ENCODE measurements at regions not wholly inside any gene's neighbourhood (a gene's known extent, or its start where the extent isn't known, plus 50 kb on each side); places are given as distances from the start of the nearest gene placed in this dataset.
"Not testable (repeated sequence)": the region's sequence is repeated elsewhere in the genome, so short reads cannot be mapped to it uniquely, and the experiment has no call there.

- DNase-seq (ENCODE audit: extremely low spot score) = no peak
- TF ChIP-seq CTBP1 (IDR thresholded peaks at IDR 0.05; ENCODE audit: borderline replicate concordance) (no peak), NFRKB (IDR thresholded peaks at IDR 0.05) (no peak), LEF1 (IDR thresholded peaks at IDR 0.05; ENCODE audit: borderline replicate concordance) (no peak), L3MBTL2 (conservative IDR thresholded peaks at IDR 0.05) (no peak), SP1 (IDR thresholded peaks at IDR 0.05) (no peak), HDGF (IDR thresholded peaks at IDR 0.05; ENCODE audit: borderline replicate concordance) (no peak), FOXM1 (IDR thresholded peaks at IDR 0.05; ENCODE audit: borderline replicate concordance) (no peak), FOXK2 (IDR thresholded peaks at IDR 0.05) (no peak), ZNF384 (IDR thresholded peaks at IDR 0.05) (no peak), BHLHE40 (IDR thresholded peaks at IDR 0.05; ENCODE audit: borderline replicate concordance) (no peak), ARNT (IDR thresholded peaks at IDR 0.05) (no peak), PKNOX1 (IDR thresholded peaks at IDR 0.05) (no peak), TARDBP (IDR thresholded peaks at IDR 0.05) (no peak), SUZ12 (IDR thresholded peaks at IDR 0.05) (no peak), ELF4 (IDR thresholded peaks at IDR 0.05) (no peak)
- ChIA-PET POLR2A (no interaction called here), CTCF (no interaction called here)
Measured at GRCh38 chr5:97991236-97991635, 782.2 kb upstream of the RGMB start.

DNA sequence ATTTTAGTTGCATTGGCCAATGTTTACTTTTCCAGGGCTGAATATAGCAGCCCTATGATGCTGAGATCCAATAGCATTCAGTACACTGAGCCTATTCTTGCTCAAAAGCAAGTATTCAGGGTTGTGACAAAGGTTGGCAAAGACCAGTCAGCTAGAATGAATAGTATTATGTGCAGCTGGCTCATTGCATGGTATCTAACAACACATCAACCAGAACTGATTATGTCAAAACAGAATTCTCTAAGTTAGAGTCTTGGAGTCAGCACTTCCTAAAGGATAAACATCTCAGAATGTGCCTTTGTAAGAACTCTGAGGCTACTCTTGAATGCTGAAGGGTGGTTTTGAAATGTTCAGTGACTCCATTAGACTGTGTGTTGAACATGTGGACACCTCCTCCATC, 774.5 kb upstream of the RGMB start:
- no peak for DNase-seq (ENCODE audit: extremely low spot score)
- CTCF ChIA-PET = no interaction called here
- no peak for TF ChIP-seq LEF1 (IDR thresholded peaks at IDR 0.05; ENCODE audit: borderline replicate concordance)
- no peak for TF ChIP-seq NFRKB (IDR thresholded peaks at IDR 0.05)
- TF ChIP-seq FOXM1 (IDR thresholded peaks at IDR 0.05; ENCODE audit: borderline replicate concordance) = no peak
- POLR2A ChIA-PET = no interaction called here

DNA sequence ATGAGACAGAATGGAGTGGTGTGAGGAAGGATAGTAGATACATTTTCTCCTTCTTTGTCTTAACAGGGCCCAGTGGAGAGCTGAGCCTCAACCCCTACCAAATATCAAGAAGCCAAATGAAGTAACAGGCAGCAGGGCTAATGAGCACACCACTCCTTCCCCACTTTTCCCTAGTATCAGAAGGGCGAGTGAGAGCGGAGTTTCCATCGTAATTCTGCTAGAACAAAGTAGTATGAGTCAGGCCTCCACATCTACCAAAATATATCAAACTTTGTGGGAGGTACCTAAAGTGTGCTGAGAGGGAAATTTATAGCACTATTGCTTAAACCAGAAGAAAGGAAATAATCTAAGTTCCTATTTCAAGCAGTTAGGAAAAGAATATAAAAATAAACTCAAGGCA, 769.0 kb upstream of the RGMB start:
- DNase-seq (ENCODE audit: extremely low spot score) = no peak
- ChIA-PET POLR2A (no interaction called here), CTCF (no interaction called here)
- TF ChIP-seq SP1 (IDR thresholded peaks at IDR 0.05) (no peak), TARDBP (IDR thresholded peaks at IDR 0.05) (no peak), L3MBTL2 (conservative IDR thresholded peaks at IDR 0.05) (no peak), BHLHE40 (IDR thresholded peaks at IDR 0.05; ENCODE audit: borderline replicate concordance) (no peak), FOXA1 (IDR thresholded peaks at IDR 0.05) (no peak)

DNA sequence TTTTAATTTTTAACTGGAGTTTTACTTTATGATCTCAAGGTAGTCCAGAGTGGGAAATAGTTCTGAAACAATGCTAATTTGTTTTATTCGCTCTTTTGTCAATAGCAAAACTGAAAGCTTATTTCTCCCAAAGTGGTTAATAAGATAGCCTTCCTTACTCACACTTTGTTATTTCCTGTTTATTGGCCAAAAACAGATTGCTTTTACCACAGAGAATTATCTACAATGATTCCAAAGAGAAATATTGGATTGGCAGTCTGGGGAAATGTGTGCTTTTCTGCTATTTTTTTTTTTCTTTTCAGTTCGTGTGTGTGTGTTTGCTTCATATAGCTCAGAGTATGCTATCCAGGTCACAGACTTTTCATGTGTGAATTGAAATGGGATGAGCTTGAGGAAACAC, 756.7 kb upstream of the RGMB start:
- ChIA-PET POLR2A (no interaction called here), CTCF (no interaction called here)
- no peak for TF ChIP-seq L3MBTL2 (conservative IDR thresholded peaks at IDR 0.05)
- DNase-seq (ENCODE audit: extremely low spot score) = no peak

DNA sequence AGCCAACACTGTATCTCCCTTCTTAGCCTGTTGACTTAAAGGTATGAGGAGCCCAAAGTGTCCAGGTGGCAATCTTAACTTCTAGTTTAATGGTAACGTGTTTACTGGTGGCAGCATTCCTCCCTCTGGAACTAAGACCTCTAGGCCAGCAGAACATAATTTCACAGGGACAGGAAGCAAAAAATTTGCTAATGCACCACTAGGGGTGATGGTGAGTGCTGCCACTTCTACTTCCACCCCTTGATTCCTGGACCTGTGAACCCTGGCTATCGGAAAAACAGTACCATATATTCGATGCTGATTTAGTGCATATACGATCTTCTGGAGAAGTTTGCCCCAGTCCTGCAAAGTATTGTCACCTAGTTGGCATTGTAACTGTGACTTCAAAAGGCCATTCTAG, 743.2 kb upstream of the RGMB start:
- CTCF ChIA-PET; DNase-seq (ENCODE audit: extremely low spot score); POLR2A ChIA-PET: not testable (repeated sequence)

GRCh38 chr5:98031036-98031435, 742.4 kb upstream of the RGMB start:
- CTCF ChIA-PET; POLR2A ChIA-PET; DNase-seq (ENCODE audit: extremely low spot score): not testable (repeated sequence)

DNA sequence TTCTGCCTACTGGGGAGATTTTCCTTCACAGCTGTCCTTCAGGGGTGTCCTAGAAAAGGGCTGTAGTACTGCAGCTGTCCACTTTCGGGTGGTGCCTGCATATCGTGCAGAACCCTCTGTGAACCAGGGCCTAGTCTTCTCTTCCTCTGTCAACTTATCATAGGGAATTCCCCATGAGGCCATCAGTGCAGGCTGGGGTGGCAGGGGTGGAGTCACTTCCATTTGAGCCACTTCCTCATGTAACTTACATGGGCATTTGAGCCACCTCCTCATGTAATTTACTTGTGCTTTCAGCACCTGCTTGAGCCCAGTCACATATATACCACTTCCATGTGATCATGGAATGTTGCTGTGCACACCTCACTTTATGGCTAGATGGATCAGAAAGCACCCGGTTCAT, 742.0 kb upstream of the RGMB start:
- no peak for DNase-seq (ENCODE audit: extremely low spot score)
- POLR2A ChIA-PET = no interaction called here

GRCh38 chr5:98031926-98032325, 741.5 kb upstream of the RGMB start:
- DNase-seq (ENCODE audit: extremely low spot score) = no peak
- POLR2A ChIA-PET = no interaction called here
- CTCF ChIA-PET = no interaction called here
- TF ChIP-seq ARNT (IDR thresholded peaks at IDR 0.05) (no peak), ELF4 (IDR thresholded peaks at IDR 0.05) (no peak), BHLHE40 (IDR thresholded peaks at IDR 0.05; ENCODE audit: borderline replicate concordance) (no peak), L3MBTL2 (conservative IDR thresholded peaks at IDR 0.05) (no peak), LEF1 (IDR thresholded peaks at IDR 0.05; ENCODE audit: borderline replicate concordance) (no peak), NFRKB (IDR thresholded peaks at IDR 0.05) (no peak), FOXM1 (IDR thresholded peaks at IDR 0.05; ENCODE audit: borderline replicate concordance) (no peak), SUZ12 (IDR thresholded peaks at IDR 0.05) (no peak), FOXA1 (IDR thresholded peaks at IDR 0.05) (no peak), SP1 (IDR thresholded peaks at IDR 0.05) (no peak), PKNOX1 (IDR thresholded peaks at IDR 0.05) (no peak), ZNF384 (IDR thresholded peaks at IDR 0.05) (no peak), HDGF (IDR thresholded peaks at IDR 0.05; ENCODE audit: borderline replicate concordance) (no peak), TARDBP (IDR thresholded peaks at IDR 0.05) (no peak)

More for the DNA sequence above, 742.0 kb upstream of the RGMB start:
- TF ChIP-seq FOXM1 (IDR thresholded peaks at IDR 0.05; ENCODE audit: borderline replicate concordance) = no peak
- no peak for TF ChIP-seq SUZ12 (IDR thresholded peaks at IDR 0.05)
- no peak for TF ChIP-seq LEF1 (IDR thresholded peaks at IDR 0.05; ENCODE audit: borderline replicate concordance)
- TF ChIP-seq FOXK2 (IDR thresholded peaks at IDR 0.05) = no peak
- no peak for TF ChIP-seq BHLHE40 (IDR thresholded peaks at IDR 0.05; ENCODE audit: borderline replicate concordance)
- no peak for TF ChIP-seq NFRKB (IDR thresholded peaks at IDR 0.05)
- no peak for TF ChIP-seq SP1 (IDR thresholded peaks at IDR 0.05)
- TF ChIP-seq ELF4 (IDR thresholded peaks at IDR 0.05) = no peak
- TF ChIP-seq ARNT (IDR thresholded peaks at IDR 0.05) = no peak
- TF ChIP-seq TARDBP (IDR thresholded peaks at IDR 0.05) = no peak
- no peak for TF ChIP-seq CTBP1 (IDR thresholded peaks at IDR 0.05; ENCODE audit: borderline replicate concordance)
- TF ChIP-seq FOXA1 (IDR thresholded peaks at IDR 0.05) = no peak
- TF ChIP-seq PKNOX1 (IDR thresholded peaks at IDR 0.05) = no peak
- TF ChIP-seq ZNF384 (IDR thresholded peaks at IDR 0.05) = no peak
- CTCF ChIA-PET = no interaction called here
